Fibroblast of lung (primary cell): ENCODE measurements at regions not wholly inside any gene's neighbourhood (a gene's known extent, or its start where the extent isn't known, plus 50 kb on each side); places are given as distances from the start of the nearest gene placed in this dataset.
"Not testable (repeated sequence)": the region's sequence is repeated elsewhere in the genome, so short reads cannot be mapped to it uniquely, and the experiment has no call there.

Experiments used
- DNase-seq, 2 donors: peaks; one replicate each; pipeline versions ENCODE4 v3.0.0 to v3.0.0-alpha.2; 2010; ENCODE audit warnings: low read depth in 2 of 2
- H2AFZ ChIP-seq: 2 replicates; pipeline ENCODE4 v1.5.1; 2012; ENCODE audit warnings: low read length, control low read depth, inconsistent platforms
- H3K27ac ChIP-seq: 2 replicates; pipeline ENCODE4 v1.5.1; 2011; ENCODE audit warnings: low read length, control low read depth; ENCODE audit not compliant: insufficient read depth
- H3K27me3 ChIP-seq: 2 replicates; pipeline ENCODE4 v1.5.1; 2011; ENCODE audit warnings: mild to moderate bottlenecking, low read length; ENCODE audit not compliant: control insufficient read depth, insufficient read depth
- H3K36me3 ChIP-seq: 2 replicates; pipeline ENCODE4 v1.5.1; 2011; ENCODE audit warnings: low read length; ENCODE audit not compliant: control insufficient read depth, insufficient read depth
- H3K4me1 ChIP-seq: 2 replicates; pipeline ENCODE4 v1.5.1; 2011; ENCODE audit warnings: low read length; ENCODE audit not compliant: control insufficient read depth, insufficient read depth; ENCODE audit errors: extremely low read depth
- H3K4me2 ChIP-seq: 2 replicates; pipeline ENCODE4 v1.5.1; 2011; ENCODE audit warnings: low read length, control low read depth; ENCODE audit not compliant: insufficient read depth; ENCODE audit errors: extremely low read depth
- H3K4me3 ChIP-seq, 4 experiments: fragments of 200-600 bp in 1 of 4; sonication (generic) in 1 of 4; replicated peaks in 1 of 4; 2 replicates each; pipeline ENCODE4 v1.5.1; 2011 to 2016; ENCODE audit warnings: low read length in 4 of 4, low read depth in 3 of 4, mild to moderate bottlenecking in 3 of 4, control low read depth in 2 of 4, inconsistent platforms in 1 of 4, mixed read lengths in 1 of 4; ENCODE audit not compliant: insufficient read depth in 1 of 4; ENCODE audit errors: control extremely low read depth in 1 of 4
- H3K79me2 ChIP-seq: 2 replicates; pipeline ENCODE4 v1.5.1; 2012; ENCODE audit warnings: mild to moderate bottlenecking, low read length, inconsistent platforms; ENCODE audit not compliant: control insufficient read depth, insufficient read depth
- H3K9ac ChIP-seq: 2 replicates; pipeline ENCODE4 v1.5.1; 2011; ENCODE audit warnings: mild to moderate bottlenecking, low read length, control low read depth; ENCODE audit not compliant: insufficient read depth
- H3K9me3 ChIP-seq: 2 replicates; pipeline ENCODE4 v1.5.1; 2012; ENCODE audit warnings: low read depth, low read length; ENCODE audit not compliant: control insufficient read depth, insufficient read depth
- H4K20me1 ChIP-seq: 2 replicates; pipeline ENCODE4 v1.5.1; 2011; ENCODE audit warnings: low read length; ENCODE audit not compliant: control insufficient read depth, insufficient read depth; ENCODE audit errors: extremely low read depth
- EZH2 ChIP-seq: IDR thresholded peaks from 2 replicates; pipeline ENCODE4 v1.5.1; 2012; ENCODE audit warnings: low read length, control low read depth, mild to moderate bottlenecking; ENCODE audit errors: missing control alignments
- TF ChIP-seq, protein P1 (sequence below), 2 donors: IDR thresholded peaks in 1 of 2; conservative IDR thresholded peaks in 1 of 2; 1 replicate in 1 of 2; 2 replicates in 1 of 2; pipeline ENCODE4 v1.5.1; 2011 to 2012; ENCODE audit warnings: low read length in 2 of 2, control low read depth in 1 of 2, inconsistent platforms in 1 of 2, low read depth in 1 of 2, mild to moderate bottlenecking in 1 of 2

DNA sequence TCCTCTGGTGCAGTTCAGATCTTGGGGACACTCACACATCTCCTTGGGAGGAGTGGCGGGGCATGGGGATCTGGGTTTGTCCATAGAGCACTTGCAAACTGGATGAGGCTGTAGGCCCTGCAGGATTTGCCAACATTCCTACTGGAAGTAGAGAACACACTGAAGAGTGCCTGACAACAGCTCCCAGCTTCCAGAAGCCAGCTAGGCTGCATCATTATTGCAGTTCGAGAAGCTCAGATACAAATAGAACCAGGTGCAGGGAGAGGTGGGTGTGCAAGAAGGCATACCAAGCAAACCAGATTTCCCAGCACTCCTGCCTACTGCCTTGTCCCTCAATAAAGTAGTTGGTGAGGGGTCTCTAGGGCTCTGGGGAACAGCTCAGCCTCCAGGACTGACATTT, 52.5 kb downstream of the RHOB start:
- no peak overlapping the region for H3K4me3 ChIP-seq
- no peak overlapping the region for H3K9ac ChIP-seq

DNA sequence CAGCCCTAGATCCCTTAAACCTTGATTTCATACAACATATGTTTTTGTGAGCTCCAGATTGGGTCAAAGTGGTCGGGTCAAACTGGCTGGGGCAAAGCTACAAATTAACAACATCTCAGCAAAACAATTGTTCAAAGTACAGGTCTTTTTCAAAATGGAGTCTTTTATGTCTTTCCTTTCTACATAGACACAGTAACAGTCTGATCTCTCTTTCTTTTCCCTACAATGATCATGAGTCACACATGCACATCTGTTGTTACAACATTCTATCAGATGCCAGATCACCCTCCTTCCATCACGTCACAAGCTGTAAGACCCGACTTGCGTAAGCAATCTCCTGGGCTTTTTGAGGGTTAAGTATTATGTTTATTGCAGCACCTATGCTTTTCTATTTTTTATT, 55.1 kb downstream of the RHOB start:
- peak overlapping the region; percentile 54 for H3K27ac ChIP-seq
- no peaks in the 10 kb centered on the region for H3K79me2 ChIP-seq
- no peaks in the 10 kb centered on the region for H4K20me1 ChIP-seq
- H2AFZ ChIP-seq = no peak overlapping the region
- H3K4me3 ChIP-seq = no peak overlapping the region
- H3K27me3 ChIP-seq = no peaks in the 10 kb centered on the region
- H3K36me3 ChIP-seq = no peaks in the 10 kb centered on the region
- peak; percentile 88 to 100 for DNase-seq
- peaks cover 7% of the 10 kb centered on the region for H3K4me1 ChIP-seq
- TF ChIP-seq EZH2 = no peak
- TF ChIP-seq, protein P1, sequence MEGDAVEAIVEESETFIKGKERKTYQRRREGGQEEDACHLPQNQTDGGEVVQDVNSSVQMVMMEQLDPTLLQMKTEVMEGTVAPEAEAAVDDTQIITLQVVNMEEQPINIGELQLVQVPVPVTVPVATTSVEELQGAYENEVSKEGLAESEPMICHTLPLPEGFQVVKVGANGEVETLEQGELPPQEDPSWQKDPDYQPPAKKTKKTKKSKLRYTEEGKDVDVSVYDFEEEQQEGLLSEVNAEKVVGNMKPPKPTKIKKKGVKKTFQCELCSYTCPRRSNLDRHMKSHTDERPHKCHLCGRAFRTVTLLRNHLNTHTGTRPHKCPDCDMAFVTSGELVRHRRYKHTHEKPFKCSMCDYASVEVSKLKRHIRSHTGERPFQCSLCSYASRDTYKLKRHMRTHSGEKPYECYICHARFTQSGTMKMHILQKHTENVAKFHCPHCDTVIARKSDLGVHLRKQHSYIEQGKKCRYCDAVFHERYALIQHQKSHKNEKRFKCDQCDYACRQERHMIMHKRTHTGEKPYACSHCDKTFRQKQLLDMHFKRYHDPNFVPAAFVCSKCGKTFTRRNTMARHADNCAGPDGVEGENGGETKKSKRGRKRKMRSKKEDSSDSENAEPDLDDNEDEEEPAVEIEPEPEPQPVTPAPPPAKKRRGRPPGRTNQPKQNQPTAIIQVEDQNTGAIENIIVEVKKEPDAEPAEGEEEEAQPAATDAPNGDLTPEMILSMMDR (conservative IDR thresholded peaks at IDR 0.05 in 1 of 2, IDR thresholded peaks at IDR 0.05 in 1 of 2; ENCODE audit: low read depth in 1 of 2, low read length in 2 of 2) = no peak
- no peak overlapping the region for H3K9ac ChIP-seq
- no peak overlapping the region for H3K4me2 ChIP-seq
- H3K9me3 ChIP-seq = no peaks in the 10 kb centered on the region

More for the DNA sequence above, 52.5 kb downstream of the RHOB start:
- Histone ChIP-seq H3K27me3 (no peaks in the 10 kb centered on the region), H3K79me2 (no peaks in the 10 kb centered on the region), H4K20me1 (no peaks in the 10 kb centered on the region), H3K4me1 (peaks cover 14% of the 10 kb centered on the region), H3K4me2 (no peak overlapping the region), H2AFZ (no peak overlapping the region), H3K9me3 (no peaks in the 10 kb centered on the region), H3K36me3 (no peaks in the 10 kb centered on the region), H3K27ac (no peak overlapping the region)
- TF ChIP-seq EZH2 = no peak
- TF ChIP-seq, protein P1 (conservative IDR thresholded peaks at IDR 0.05 in 1 of 2, IDR thresholded peaks at IDR 0.05 in 1 of 2; ENCODE audit: low read depth in 1 of 2, low read length in 2 of 2) = no peak
- DNase-seq = no peak

DNA sequence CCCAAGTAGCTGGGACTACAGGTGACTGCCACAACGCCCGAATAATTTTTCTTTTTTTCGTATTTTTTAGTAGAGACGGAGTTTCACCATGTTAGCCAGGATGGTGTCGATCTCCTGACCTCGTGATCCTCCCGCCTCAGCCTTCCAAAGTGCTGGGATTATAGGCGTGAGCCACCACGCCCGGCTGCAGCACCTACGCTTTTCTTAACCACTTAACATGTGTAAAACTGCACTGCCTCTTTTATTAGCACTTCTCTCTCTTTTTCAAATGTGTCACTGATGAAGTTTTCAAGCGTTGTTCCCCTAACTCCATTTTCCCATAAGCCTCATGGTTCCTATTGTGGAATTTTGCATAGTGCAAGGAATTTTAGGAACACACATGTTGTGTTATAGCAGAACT, 55.6 kb downstream of the RHOB start:
- H3K4me2 ChIP-seq, H3K27ac ChIP-seq, H3K27me3 ChIP-seq: not testable (repeated sequence)

More for the DNA sequence above, 55.6 kb downstream of the RHOB start:
- not testable (repeated sequence) for H3K36me3 ChIP-seq, H3K4me1 ChIP-seq, H3K9me3 ChIP-seq, H3K4me3 ChIP-seq, H2AFZ ChIP-seq, H4K20me1 ChIP-seq, H3K79me2 ChIP-seq, DNase-seq, H3K9ac ChIP-seq
